AG09309 (cell line): ENCODE measurements at regions not wholly inside any gene's neighbourhood (a gene's known extent, or its start where the extent isn't known, plus 50 kb on each side); places are given as distances from the start of the nearest gene placed in this dataset.

ENCODE experiments used
- DNase-seq: peaks from one replicate; pipeline ENCODE4 v3.0.0-alpha.2; 2010; ENCODE audit warnings: low read depth
- H3K4me3 ChIP-seq: 2 replicates; pipeline ENCODE4 v1.5.1; 2011; ENCODE audit warnings: mild to moderate bottlenecking, low read depth, low read length, moderate library complexity; ENCODE audit not compliant: control insufficient read depth
- CTCF ChIP-seq: IDR thresholded peaks from 2 replicates; pipeline ENCODE4 v1.5.1; 2011; ENCODE audit warnings: mild to moderate bottlenecking, low read depth, low read length, inconsistent platforms; ENCODE audit not compliant: insufficient read depth, control insufficient read depth; ENCODE audit errors: missing control alignments

DNA sequence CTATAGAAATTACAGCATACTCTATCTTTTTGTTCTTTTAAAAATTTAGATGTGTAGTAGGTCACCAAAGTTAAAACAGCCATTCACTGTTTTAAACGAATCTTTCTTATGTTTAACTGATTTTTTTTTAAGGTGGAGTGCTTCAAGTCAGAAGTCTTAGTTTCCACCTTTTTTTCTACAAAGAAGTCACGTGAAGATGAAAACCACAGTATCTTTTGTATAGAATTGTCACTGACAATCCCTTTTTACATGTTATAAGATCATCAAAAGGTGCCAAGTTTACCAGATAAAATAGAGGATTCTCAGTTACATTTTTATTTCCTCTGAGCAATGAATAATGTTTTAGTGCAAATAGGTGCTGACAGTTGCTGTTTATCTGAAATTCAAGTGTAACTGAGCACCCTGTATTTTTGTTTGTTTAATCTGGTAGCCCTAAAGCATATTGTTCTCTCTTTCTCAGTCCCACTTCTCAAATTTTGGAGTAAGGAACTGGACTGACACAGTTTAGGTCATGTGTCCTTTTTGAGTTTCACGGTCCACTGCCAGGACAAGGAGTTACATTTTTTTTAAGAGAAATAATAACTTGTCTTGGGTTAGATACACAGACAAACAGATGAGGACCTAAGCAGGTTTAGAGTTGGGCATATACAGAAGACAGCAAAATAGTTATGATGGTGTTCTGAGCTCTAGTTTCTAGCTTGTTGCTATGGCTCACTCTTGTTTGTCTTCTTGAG lies 233.2 kb upstream of the MBL2 start:
- no peak for TF ChIP-seq CTCF
- DNase-seq, result no peak

GRCh38 chr10:53003094-53003493 lies 230.5 kb upstream of the MBL2 start:
- no peak for DNase-seq
- H3K4me3 ChIP-seq, result no peak overlapping the region
- no peak for TF ChIP-seq CTCF

More for the DNA sequence above, 233.2 kb upstream of the MBL2 start:
- no peak overlapping the region for H3K4me3 ChIP-seq

- no peak overlapping the region for H3K4me3 ChIP-seq
- no peak for DNase-seq
- no peak for TF ChIP-seq CTCF
Observed at GRCh38 chr10:52999681-53000080, 227.1 kb upstream of the MBL2 start.

DNA sequence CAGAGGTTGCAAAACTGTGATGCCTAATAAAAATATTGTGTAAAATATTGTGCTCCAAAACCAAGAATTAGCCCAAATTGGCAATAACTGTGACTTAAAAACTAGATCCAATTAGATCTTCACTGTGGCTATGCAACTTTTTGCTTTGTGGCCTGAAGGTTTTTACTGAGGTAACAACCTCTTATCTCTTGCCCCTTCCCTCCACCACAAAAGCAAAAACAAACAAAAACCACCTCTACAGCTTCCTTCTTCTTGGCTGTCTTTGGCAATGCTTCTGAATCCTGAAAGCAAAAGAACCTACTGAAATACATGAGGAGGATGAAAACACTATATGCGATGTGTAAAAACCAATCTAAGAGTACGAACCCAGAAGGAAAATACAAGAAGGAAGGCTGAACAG lies 226.7 kb upstream of the MBL2 start:
- TF ChIP-seq CTCF, result no peak
- no peak for DNase-seq

GRCh38 chr10:52997007-52997406 lies 224.4 kb upstream of the MBL2 start:
- TF ChIP-seq CTCF, result no peak
- H3K4me3 ChIP-seq, result no peak overlapping the region
- DNase-seq, result no peak

More for the DNA sequence above, 226.7 kb upstream of the MBL2 start:
- no peak overlapping the region for H3K4me3 ChIP-seq

GRCh38 chr10:52994370-52994769 lies 221.8 kb upstream of the MBL2 start:
- DNase-seq, result no peak
- H3K4me3 ChIP-seq, result no peak overlapping the region
- no peak for TF ChIP-seq CTCF
